ENCODE measurements at regions not wholly inside any gene's neighbourhood (a gene's known extent, or its start where the extent isn't known, plus 50 kb on each side); places are given as distances from the start of the nearest gene placed in this dataset.

GRCh38 chr14:83019744-83020414, 1486.2 kb upstream of the SEL1L start:
- no peaks in the 10 kb centered on the region for H3K4me1 ChIP-seq (ENCODE audit: control insufficient read depth, insufficient read depth, low read length)
- no peaks in the 10 kb centered on the region for H3K9me3 ChIP-seq (ENCODE audit: control insufficient read depth, insufficient read depth, low read length)
- H3K4me3 ChIP-seq (ENCODE audit: low read depth, low read length) = no peak overlapping the region
- no peaks in the 10 kb centered on the region for H3K36me3 ChIP-seq (ENCODE audit: control insufficient read depth, insufficient read depth, low read length)
- 70% methylated on average over 1 of the region's 3 CpGs for WGBS (ENCODE audit: insufficient coverage)
- H3K27me3 ChIP-seq (ENCODE audit: control insufficient read depth, insufficient read depth, low read length) = no peaks in the 10 kb centered on the region
- DNase-seq (ENCODE audit: low read depth in 4 of 6, low spot score in 6 of 6) = no peak
- H3K27ac ChIP-seq (ENCODE audit: low read depth, low read length) = no peak overlapping the region

DNA sequence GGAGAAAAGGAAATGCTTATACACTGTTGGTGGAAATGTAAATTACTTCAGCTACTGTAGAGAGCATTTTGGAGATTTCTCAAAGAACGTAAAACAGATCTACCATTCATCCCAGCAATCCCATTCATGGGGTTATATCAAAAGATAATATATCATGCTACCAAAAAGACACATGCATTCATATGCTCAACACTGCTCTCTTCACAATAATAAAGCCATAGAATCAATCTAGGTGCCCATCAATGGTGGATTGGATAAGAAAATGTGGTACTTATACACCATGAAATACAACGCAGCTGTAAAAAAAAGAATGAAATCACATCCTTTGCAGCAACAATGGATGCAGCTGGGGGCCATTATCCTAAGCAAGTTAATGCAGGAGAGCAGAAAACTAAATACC, 1487.7 kb upstream of the SEL1L start:
- Histone ChIP-seq H3K4me1 (ENCODE audit: control insufficient read depth, insufficient read depth, low read length) (no peaks in the 10 kb centered on the region), H3K9me3 (ENCODE audit: control insufficient read depth, insufficient read depth, low read length) (no peaks in the 10 kb centered on the region), H3K36me3 (ENCODE audit: control insufficient read depth, insufficient read depth, low read length) (no peaks in the 10 kb centered on the region), H3K27me3 (ENCODE audit: control insufficient read depth, insufficient read depth, low read length) (no peaks in the 10 kb centered on the region), H3K27ac (ENCODE audit: low read depth, low read length) (no peak overlapping the region), H3K4me3 (ENCODE audit: low read depth, low read length) (no peak overlapping the region)
- no peak for DNase-seq (ENCODE audit: low read depth in 4 of 6, low spot score in 6 of 6)
- no CpG with 5 or more reads among the region's 2 CpGs for WGBS (ENCODE audit: insufficient coverage)

GRCh38 chr14:83023369-83023768, 1489.7 kb upstream of the SEL1L start:
- no CpG with 5 or more reads among the region's 3 CpGs for WGBS (ENCODE audit: insufficient coverage)
- Histone ChIP-seq H3K27me3 (ENCODE audit: control insufficient read depth, insufficient read depth, low read length) (no peaks in the 10 kb centered on the region), H3K27ac (ENCODE audit: low read depth, low read length) (no peak overlapping the region), H3K36me3 (ENCODE audit: control insufficient read depth, insufficient read depth, low read length) (no peaks in the 10 kb centered on the region), H3K9me3 (ENCODE audit: control insufficient read depth, insufficient read depth, low read length) (no peaks in the 10 kb centered on the region), H3K4me3 (ENCODE audit: low read depth, low read length) (no peak overlapping the region), H3K4me1 (ENCODE audit: control insufficient read depth, insufficient read depth, low read length) (no peaks in the 10 kb centered on the region)
- DNase-seq (ENCODE audit: low read depth in 4 of 6, low spot score in 6 of 6) = no peak

- no CpG with 5 or more reads among the region's 2 CpGs for WGBS (ENCODE audit: insufficient coverage)
- no peak overlapping the region for H3K4me3 ChIP-seq (ENCODE audit: low read depth, low read length)
Observed at GRCh38 chr14:83041224-83041623, 1507.6 kb upstream of the SEL1L start.

GRCh38 chr14:83042858-83043257, 1509.2 kb upstream of the SEL1L start:
- H3K27me3 ChIP-seq (ENCODE audit: control insufficient read depth, insufficient read depth, low read length) = no peaks in the 10 kb centered on the region
- WGBS (ENCODE audit: insufficient coverage) = no CpG with 5 or more reads among the region's 2 CpGs
- H3K9me3 ChIP-seq (ENCODE audit: control insufficient read depth, insufficient read depth, low read length) = no peaks in the 10 kb centered on the region
- no peaks in the 10 kb centered on the region for H3K4me1 ChIP-seq (ENCODE audit: control insufficient read depth, insufficient read depth, low read length)
- H3K27ac ChIP-seq (ENCODE audit: low read depth, low read length) = no peak overlapping the region
- DNase-seq (ENCODE audit: low read depth in 4 of 6, low spot score in 6 of 6) = no peak
- H3K4me3 ChIP-seq (ENCODE audit: low read depth, low read length) = no peak overlapping the region
- no peaks in the 10 kb centered on the region for H3K36me3 ChIP-seq (ENCODE audit: control insufficient read depth, insufficient read depth, low read length)

More at GRCh38 chr14:83041224-83041623, 1507.6 kb upstream of the SEL1L start:
- no peaks in the 10 kb centered on the region for H3K9me3 ChIP-seq (ENCODE audit: control insufficient read depth, insufficient read depth, low read length)
- H3K27ac ChIP-seq (ENCODE audit: low read depth, low read length) = no peak overlapping the region
- no peaks in the 10 kb centered on the region for H3K27me3 ChIP-seq (ENCODE audit: control insufficient read depth, insufficient read depth, low read length)
- no peak for DNase-seq (ENCODE audit: low read depth in 4 of 6, low spot score in 6 of 6)
- H3K4me1 ChIP-seq (ENCODE audit: control insufficient read depth, insufficient read depth, low read length) = no peaks in the 10 kb centered on the region
- H3K36me3 ChIP-seq (ENCODE audit: control insufficient read depth, insufficient read depth, low read length) = no peaks in the 10 kb centered on the region

GRCh38 chr14:83044001-83044400, 1510.3 kb upstream of the SEL1L start:
- Histone ChIP-seq H3K9me3 (ENCODE audit: control insufficient read depth, insufficient read depth, low read length) (no peaks in the 10 kb centered on the region), H3K36me3 (ENCODE audit: control insufficient read depth, insufficient read depth, low read length) (no peaks in the 10 kb centered on the region), H3K27me3 (ENCODE audit: control insufficient read depth, insufficient read depth, low read length) (no peaks in the 10 kb centered on the region), H3K4me3 (ENCODE audit: low read depth, low read length) (no peak overlapping the region), H3K27ac (ENCODE audit: low read depth, low read length) (no peak overlapping the region), H3K4me1 (ENCODE audit: control insufficient read depth, insufficient read depth, low read length) (no peaks in the 10 kb centered on the region)
- WGBS (ENCODE audit: insufficient coverage) = no CpG with 5 or more reads among the region's 1 CpG
- no peak for DNase-seq (ENCODE audit: low read depth in 4 of 6, low spot score in 6 of 6)

GRCh38 chr14:83047059-83047830, 1513.6 kb upstream of the SEL1L start:
- Histone ChIP-seq H3K9me3 (ENCODE audit: control insufficient read depth, insufficient read depth, low read length) (no peaks in the 10 kb centered on the region), H3K4me1 (ENCODE audit: control insufficient read depth, insufficient read depth, low read length) (no peaks in the 10 kb centered on the region), H3K27me3 (ENCODE audit: control insufficient read depth, insufficient read depth, low read length) (no peaks in the 10 kb centered on the region), H3K27ac (ENCODE audit: low read depth, low read length) (no peak overlapping the region), H3K36me3 (ENCODE audit: control insufficient read depth, insufficient read depth, low read length) (no peaks in the 10 kb centered on the region), H3K4me3 (ENCODE audit: low read depth, low read length) (no peak overlapping the region)
- no peak for DNase-seq (ENCODE audit: low read depth in 4 of 6, low spot score in 6 of 6)
- WGBS (ENCODE audit: insufficient coverage) = no CpG with 5 or more reads among the region's 2 CpGs

DNA sequence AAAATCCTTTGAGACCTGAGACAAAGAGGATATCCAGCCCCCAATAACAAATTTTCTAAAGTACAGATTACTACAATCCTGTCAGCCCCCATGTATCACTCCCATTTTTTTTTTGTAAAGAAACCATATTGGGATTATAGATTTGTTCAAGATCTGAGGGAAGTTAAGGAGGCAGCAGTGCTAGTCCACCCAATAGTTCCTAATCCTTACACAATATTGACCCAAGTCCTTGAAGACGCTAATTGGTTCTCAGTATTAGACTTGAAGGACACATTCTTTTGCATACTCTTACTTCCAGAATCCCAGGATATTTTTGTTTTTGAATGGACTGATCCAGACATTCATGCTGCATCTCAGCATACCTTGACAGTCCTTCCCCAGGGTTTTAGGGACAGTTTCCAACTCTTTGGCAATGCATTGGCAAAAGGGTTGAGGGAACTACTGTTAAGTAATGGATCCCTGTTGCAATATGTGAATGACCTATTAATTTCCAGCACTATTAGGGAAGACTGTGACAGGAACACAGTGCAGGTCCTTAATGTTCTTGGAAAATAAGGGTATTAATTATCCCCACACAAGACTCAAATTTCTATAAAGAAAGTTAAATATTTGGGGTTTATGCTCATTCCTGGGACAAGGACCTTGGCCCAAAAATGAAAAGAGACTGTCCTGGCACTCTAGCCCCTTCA, 1519.5 kb upstream of the SEL1L start:
- DNase-seq (ENCODE audit: low read depth in 4 of 6, low spot score in 6 of 6) = no peak
- no peaks in the 10 kb centered on the region for H3K36me3 ChIP-seq (ENCODE audit: control insufficient read depth, insufficient read depth, low read length)
- H3K9me3 ChIP-seq (ENCODE audit: control insufficient read depth, insufficient read depth, low read length) = peaks cover 2% of the 10 kb centered on the region
- no peaks in the 10 kb centered on the region for H3K4me1 ChIP-seq (ENCODE audit: control insufficient read depth, insufficient read depth, low read length)
- 88% methylated on average over 1 of the region's 1 CpG for WGBS (ENCODE audit: insufficient coverage)
- H3K4me3 ChIP-seq (ENCODE audit: low read depth, low read length) = no peak overlapping the region
- H3K27me3 ChIP-seq (ENCODE audit: control insufficient read depth, insufficient read depth, low read length) = no peaks in the 10 kb centered on the region
- H3K27ac ChIP-seq (ENCODE audit: low read depth, low read length) = no peak overlapping the region

- Histone ChIP-seq H3K4me3 (ENCODE audit: low read depth, low read length) (no peak overlapping the region), H3K9me3 (ENCODE audit: control insufficient read depth, insufficient read depth, low read length) (peaks cover 2% of the 10 kb centered on the region), H3K4me1 (ENCODE audit: control insufficient read depth, insufficient read depth, low read length) (no peaks in the 10 kb centered on the region), H3K27me3 (ENCODE audit: control insufficient read depth, insufficient read depth, low read length) (no peaks in the 10 kb centered on the region), H3K36me3 (ENCODE audit: control insufficient read depth, insufficient read depth, low read length) (no peaks in the 10 kb centered on the region), H3K27ac (ENCODE audit: low read depth, low read length) (no peak overlapping the region)
- no CpG with 5 or more reads among the region's 1 CpG for WGBS (ENCODE audit: insufficient coverage)
- no peak for DNase-seq (ENCODE audit: low read depth in 4 of 6, low spot score in 6 of 6)
Observed at GRCh38 chr14:83058068-83058467, 1524.4 kb upstream of the SEL1L start.
